ENCODE measurements at regions not wholly inside any gene's neighbourhood (a gene's known extent, or its start where the extent isn't known, plus 50 kb on each side); places are given as distances from the start of the nearest gene placed in this dataset.
"Not testable (repeated sequence)": the region's sequence is repeated elsewhere in the genome, so short reads cannot be mapped to it uniquely, and the experiment has no call there.

GRCh38 chr16:88208112-88208511, 174.6 kb upstream of the ZNF469 start:
- Histone ChIP-seq H3K27ac (ENCODE audit: low read length) (no peak overlapping the region), H3K9ac (ENCODE audit: low read length in 2 of 2) (no peak overlapping the region), H3K36me3 (ENCODE audit: control insufficient read depth in 2 of 2, insufficient read depth in 2 of 2, low read length in 2 of 2) (no peaks in the 10 kb centered on the region), H3K4me1 (ENCODE audit: control insufficient read depth, insufficient read depth, low read length) (no peaks in the 10 kb centered on the region), H3K9me3 (ENCODE audit: control insufficient read depth in 2 of 2, low read length in 2 of 2) (no peaks in the 10 kb centered on the region), H3K4me3 (ENCODE audit: low read length in 2 of 2) (no peak overlapping the region), H3K27me3 (ENCODE audit: control insufficient read depth in 1 of 2, insufficient read depth in 2 of 2, low read length in 2 of 2) (no peaks in the 10 kb centered on the region)

GRCh38 chr16:88208776-88209175, 174.0 kb upstream of the ZNF469 start:
- not testable (repeated sequence) for H3K9me3 ChIP-seq (ENCODE audit: control insufficient read depth in 2 of 2, low read length in 2 of 2); H3K36me3 ChIP-seq (ENCODE audit: control insufficient read depth in 2 of 2, insufficient read depth in 2 of 2, low read length in 2 of 2); H3K4me1 ChIP-seq (ENCODE audit: control insufficient read depth, insufficient read depth, low read length); H3K9ac ChIP-seq (ENCODE audit: low read length in 2 of 2); H3K27ac ChIP-seq (ENCODE audit: low read length); H3K27me3 ChIP-seq (ENCODE audit: control insufficient read depth in 1 of 2, insufficient read depth in 2 of 2, low read length in 2 of 2); H3K4me3 ChIP-seq (ENCODE audit: low read length in 2 of 2)

GRCh38 chr16:88209579-88209978, 173.2 kb upstream of the ZNF469 start:
- not testable (repeated sequence) for H3K9me3 ChIP-seq (ENCODE audit: control insufficient read depth in 2 of 2, low read length in 2 of 2); H3K36me3 ChIP-seq (ENCODE audit: control insufficient read depth in 2 of 2, insufficient read depth in 2 of 2, low read length in 2 of 2); H3K27me3 ChIP-seq (ENCODE audit: control insufficient read depth in 1 of 2, insufficient read depth in 2 of 2, low read length in 2 of 2); H3K9ac ChIP-seq (ENCODE audit: low read length in 2 of 2); H3K4me1 ChIP-seq (ENCODE audit: control insufficient read depth, insufficient read depth, low read length); H3K27ac ChIP-seq (ENCODE audit: low read length); H3K4me3 ChIP-seq (ENCODE audit: low read length in 2 of 2)

- H3K27me3 ChIP-seq (ENCODE audit: control insufficient read depth in 1 of 2, insufficient read depth in 2 of 2, low read length in 2 of 2); H3K4me3 ChIP-seq (ENCODE audit: low read length in 2 of 2); H3K4me1 ChIP-seq (ENCODE audit: control insufficient read depth, insufficient read depth, low read length); H3K27ac ChIP-seq (ENCODE audit: low read length); H3K9ac ChIP-seq (ENCODE audit: low read length in 2 of 2); H3K9me3 ChIP-seq (ENCODE audit: control insufficient read depth in 2 of 2, low read length in 2 of 2); H3K36me3 ChIP-seq (ENCODE audit: control insufficient read depth in 2 of 2, insufficient read depth in 2 of 2, low read length in 2 of 2): not testable (repeated sequence)
Measured at GRCh38 chr16:88213937-88214336, 168.8 kb upstream of the ZNF469 start.

- H3K27me3 ChIP-seq (ENCODE audit: control insufficient read depth in 1 of 2, insufficient read depth in 2 of 2, low read length in 2 of 2); H3K9me3 ChIP-seq (ENCODE audit: control insufficient read depth in 2 of 2, low read length in 2 of 2); H3K4me1 ChIP-seq (ENCODE audit: control insufficient read depth, insufficient read depth, low read length); H3K27ac ChIP-seq (ENCODE audit: low read length); H3K9ac ChIP-seq (ENCODE audit: low read length in 2 of 2); H3K4me3 ChIP-seq (ENCODE audit: low read length in 2 of 2); H3K36me3 ChIP-seq (ENCODE audit: control insufficient read depth in 2 of 2, insufficient read depth in 2 of 2, low read length in 2 of 2): not testable (repeated sequence)
Measured at GRCh38 chr16:88221001-88221761, 161.6 kb upstream of the ZNF469 start.

- not testable (repeated sequence) for H3K27ac ChIP-seq (ENCODE audit: low read length); H3K4me3 ChIP-seq (ENCODE audit: low read length in 2 of 2); H3K36me3 ChIP-seq (ENCODE audit: control insufficient read depth in 2 of 2, insufficient read depth in 2 of 2, low read length in 2 of 2); H3K27me3 ChIP-seq (ENCODE audit: control insufficient read depth in 1 of 2, insufficient read depth in 2 of 2, low read length in 2 of 2); H3K4me1 ChIP-seq (ENCODE audit: control insufficient read depth, insufficient read depth, low read length); H3K9me3 ChIP-seq (ENCODE audit: control insufficient read depth in 2 of 2, low read length in 2 of 2); H3K9ac ChIP-seq (ENCODE audit: low read length in 2 of 2)
Measured at GRCh38 chr16:88223696-88224095, 159.1 kb upstream of the ZNF469 start.

- H3K4me3 ChIP-seq (ENCODE audit: low read length in 2 of 2); H3K27ac ChIP-seq (ENCODE audit: low read length); H3K9me3 ChIP-seq (ENCODE audit: control insufficient read depth in 2 of 2, low read length in 2 of 2); H3K4me1 ChIP-seq (ENCODE audit: control insufficient read depth, insufficient read depth, low read length); H3K27me3 ChIP-seq (ENCODE audit: control insufficient read depth in 1 of 2, insufficient read depth in 2 of 2, low read length in 2 of 2); H3K9ac ChIP-seq (ENCODE audit: low read length in 2 of 2); H3K36me3 ChIP-seq (ENCODE audit: control insufficient read depth in 2 of 2, insufficient read depth in 2 of 2, low read length in 2 of 2): not testable (repeated sequence)
Measured at GRCh38 chr16:88224131-88224898, 158.4 kb upstream of the ZNF469 start.

GRCh38 chr16:88225640-88226230, 157.0 kb upstream of the ZNF469 start:
- H3K9me3 ChIP-seq (ENCODE audit: control insufficient read depth in 2 of 2, low read length in 2 of 2); H3K4me1 ChIP-seq (ENCODE audit: control insufficient read depth, insufficient read depth, low read length); H3K4me3 ChIP-seq (ENCODE audit: low read length in 2 of 2); H3K36me3 ChIP-seq (ENCODE audit: control insufficient read depth in 2 of 2, insufficient read depth in 2 of 2, low read length in 2 of 2); H3K9ac ChIP-seq (ENCODE audit: low read length in 2 of 2); H3K27me3 ChIP-seq (ENCODE audit: control insufficient read depth in 1 of 2, insufficient read depth in 2 of 2, low read length in 2 of 2); H3K27ac ChIP-seq (ENCODE audit: low read length): not testable (repeated sequence)

GRCh38 chr16:88226302-88226701, 156.5 kb upstream of the ZNF469 start:
- not testable (repeated sequence) for H3K27ac ChIP-seq (ENCODE audit: low read length); H3K27me3 ChIP-seq (ENCODE audit: control insufficient read depth in 1 of 2, insufficient read depth in 2 of 2, low read length in 2 of 2); H3K36me3 ChIP-seq (ENCODE audit: control insufficient read depth in 2 of 2, insufficient read depth in 2 of 2, low read length in 2 of 2); H3K9ac ChIP-seq (ENCODE audit: low read length in 2 of 2); H3K9me3 ChIP-seq (ENCODE audit: control insufficient read depth in 2 of 2, low read length in 2 of 2); H3K4me3 ChIP-seq (ENCODE audit: low read length in 2 of 2); H3K4me1 ChIP-seq (ENCODE audit: control insufficient read depth, insufficient read depth, low read length)

- H3K9ac ChIP-seq (ENCODE audit: low read length in 2 of 2); H3K27ac ChIP-seq (ENCODE audit: low read length); H3K27me3 ChIP-seq (ENCODE audit: control insufficient read depth in 1 of 2, insufficient read depth in 2 of 2, low read length in 2 of 2); H3K4me3 ChIP-seq (ENCODE audit: low read length in 2 of 2); H3K36me3 ChIP-seq (ENCODE audit: control insufficient read depth in 2 of 2, insufficient read depth in 2 of 2, low read length in 2 of 2); H3K4me1 ChIP-seq (ENCODE audit: control insufficient read depth, insufficient read depth, low read length); H3K9me3 ChIP-seq (ENCODE audit: control insufficient read depth in 2 of 2, low read length in 2 of 2): not testable (repeated sequence)
Measured at GRCh38 chr16:88227026-88227721, 155.6 kb upstream of the ZNF469 start.

All from stomach smooth muscle (tissue), 2 donors.